GM21381 (cell line): ENCODE measurements at regions not wholly inside any gene's neighbourhood (a gene's known extent, or its start where the extent isn't known, plus 50 kb on each side); places are given as distances from the start of the nearest gene placed in this dataset.
"Not testable (repeated sequence)": the region's sequence is repeated elsewhere in the genome, so short reads cannot be mapped to it uniquely, and the experiment has no call there.

Experiments used
- ATAC-seq: cut with Tn5 transposase; IDR thresholded peaks from one replicate; pipeline ENCODE4 v1.9.1; 2021; ENCODE audit warnings: mild to moderate bottlenecking, moderate library complexity; ENCODE audit not compliant: unreplicated experiment

- no peak for ATAC-seq
Observed at GRCh38 chr2:193845604-193846003, 1650.9 kb upstream of the TMEFF2 start.

- no peak for ATAC-seq
Observed at GRCh38 chr2:193843675-193844074, 1648.9 kb upstream of the TMEFF2 start.

- no peak for ATAC-seq
Observed at GRCh38 chr2:193841384-193842150, 1646.8 kb upstream of the TMEFF2 start.

- no peak for ATAC-seq
Observed at GRCh38 chr2:193837111-193837738, 1642.5 kb upstream of the TMEFF2 start.

GRCh38 chr2:193836424-193837006, 1641.8 kb upstream of the TMEFF2 start:
- not testable (repeated sequence) for ATAC-seq

GRCh38 chr2:193833895-193834294, 1639.2 kb upstream of the TMEFF2 start:
- not testable (repeated sequence) for ATAC-seq

GRCh38 chr2:193824474-193824873, 1629.7 kb upstream of the TMEFF2 start:
- no peak for ATAC-seq

- ATAC-seq = no peak
Observed at GRCh38 chr2:193818801-193819499, 1624.2 kb upstream of the TMEFF2 start.

GRCh38 chr2:193816008-193816407, 1621.3 kb upstream of the TMEFF2 start:
- ATAC-seq = no peak

GRCh38 chr2:193810533-193810932, 1615.8 kb upstream of the TMEFF2 start:
- no peak for ATAC-seq

- no peak for ATAC-seq
Observed at GRCh38 chr2:193808877-193809276, 1614.1 kb upstream of the TMEFF2 start.

- no peak for ATAC-seq
Observed at GRCh38 chr2:193806088-193806774, 1611.5 kb upstream of the TMEFF2 start.

GRCh38 chr2:193796847-193797246, 1602.1 kb upstream of the TMEFF2 start:
- no peak for ATAC-seq

GRCh38 chr2:193793914-193794313, 1599.2 kb upstream of the TMEFF2 start:
- ATAC-seq = no peak

- ATAC-seq = no peak
Observed at GRCh38 chr2:193783681-193784080, 1588.9 kb upstream of the TMEFF2 start.

GRCh38 chr2:193778293-193778692, 1583.6 kb upstream of the TMEFF2 start:
- no peak for ATAC-seq

GRCh38 chr2:193776988-193777387, 1582.3 kb upstream of the TMEFF2 start:
- no peak for ATAC-seq

- ATAC-seq = no peak
Observed at GRCh38 chr2:193774166-193774565, 1579.4 kb upstream of the TMEFF2 start.

GRCh38 chr2:193751299-193751698, 1556.6 kb upstream of the TMEFF2 start:
- no peak for ATAC-seq

GRCh38 chr2:193749485-193749884, 1554.8 kb upstream of the TMEFF2 start:
- ATAC-seq = no peak

GRCh38 chr2:193743089-193743488, 1548.4 kb upstream of the TMEFF2 start:
- no peak for ATAC-seq
